H1 (cell line): ENCODE measurements at regions not wholly inside any gene's neighbourhood (a gene's known extent, or its start where the extent isn't known, plus 50 kb on each side); places are given as distances from the start of the nearest gene placed in this dataset.

Source experiments
- CTCF ChIA-PET: fragments of 300-600 bp; sonication (Branson Sonifier 250); formaldehyde crosslinking; loops from one replicate; lab custom pipeline; 2021; ENCODE audit not compliant: partially characterized antibody; lab: Charles Lee
- POLR2A ChIA-PET: fragments of 300-600 bp; sonication (Branson Sonifier 250); formaldehyde crosslinking; loops from one replicate; lab custom pipeline; 2021; ENCODE audit warnings: inconsistent platforms; ENCODE audit not compliant: partially characterized antibody; lab: Charles Lee
- DNase-seq, 2 experiments: peaks; one replicate each; pipeline versions ENCODE4 v3.0.0 to v3.0.0-alpha.2; 2010 to 2022; ENCODE audit warnings: low spot score in 2 of 2, low read depth in 1 of 2, mixed read lengths in 1 of 2
- FAIRE-seq: peaks from 2 replicates; lab custom pipeline; 2011; peaks lifted over from hg19 to GRCh38; lab: Jason Lieb, UNC
- H2AFZ ChIP-seq: 2 replicates; pipeline ENCODE4 v1.8.1; 2012; ENCODE audit warnings: low read length, inconsistent platforms
- H2AK5ac ChIP-seq: 2 replicates; pipeline ENCODE4 v1.6.1; 2013; ENCODE audit warnings: low read depth, low read length
- H2BK120ac ChIP-seq: replicated peaks from 2 replicates; pipeline ENCODE3; 2013; ENCODE audit warnings: low read depth, low read length, inconsistent platforms
- H2BK12ac ChIP-seq: 2 replicates; pipeline ENCODE4 v1.6.1; 2013; ENCODE audit warnings: low read depth, low read length
- H2BK15ac ChIP-seq: 2 replicates; pipeline ENCODE4 v1.6.1; 2013; ENCODE audit warnings: low read length
- H2BK20ac ChIP-seq: 2 replicates; pipeline ENCODE4 v1.6.1; 2013; ENCODE audit warnings: low read length
- H2BK5ac ChIP-seq: 2 replicates; pipeline ENCODE4 v1.6.1; 2013; ENCODE audit warnings: low read depth, low read length
- H3K14ac ChIP-seq: 2 replicates; pipeline ENCODE4 v1.6.1; 2013; ENCODE audit warnings: inconsistent platforms; ENCODE audit not compliant: insufficient read length
- H3K18ac ChIP-seq: 2 replicates; pipeline ENCODE4 v1.6.1; 2013; ENCODE audit warnings: low read length; ENCODE audit errors: extremely low read depth
- H3K23ac ChIP-seq: 2 replicates; pipeline ENCODE4 v1.6.1; 2013; ENCODE audit warnings: inconsistent platforms; ENCODE audit not compliant: insufficient read length
- H3K23me2 ChIP-seq: 2 replicates; pipeline ENCODE4 v1.6.1; 2013; ENCODE audit warnings: low read depth, low read length
- H3K27ac ChIP-seq: 2 replicates; pipeline ENCODE4 v1.6.1; 2011; ENCODE audit warnings: low read depth, low read length, inconsistent platforms
- H3K27me3 ChIP-seq, 4 experiments: replicated peaks in 1 of 4; 1 replicate in 1 of 4; 2 replicates in 3 of 4; pipeline versions ENCODE4 v1.6.1 to v1.8.1; 2011 to 2013; ENCODE audit warnings: low read length in 3 of 4, mild to moderate bottlenecking in 3 of 4, inconsistent platforms in 2 of 4, mixed read lengths in 2 of 4, moderate library complexity in 1 of 4; ENCODE audit not compliant: control insufficient read depth in 3 of 4, insufficient read depth in 3 of 4; ENCODE audit errors: extremely low read depth in 1 of 4
- H3K36me3 ChIP-seq, 4 experiments: 2 replicates each; pipeline versions ENCODE4 v1.6.1 to v1.8.1; 2011 to 2013; ENCODE audit warnings: mild to moderate bottlenecking in 4 of 4, low read length in 3 of 4, moderate library complexity in 2 of 4, control low read depth in 1 of 4, inconsistent platforms in 1 of 4; ENCODE audit not compliant: insufficient read depth in 4 of 4, control insufficient read depth in 2 of 4
- H3K4ac ChIP-seq: replicated peaks from 2 replicates; pipeline ENCODE3; 2013; ENCODE audit warnings: low read length, low read depth, mixed read lengths, inconsistent platforms; ENCODE audit not compliant: insufficient read length
- H3K4me1 ChIP-seq, 4 experiments: replicated peaks in 1 of 4; 1 replicate in 1 of 4; 2 replicates in 3 of 4; pipeline versions ENCODE4 v1.6.1 to v1.8.1; 2011 to 2013; ENCODE audit warnings: low read length in 3 of 4, inconsistent platforms in 2 of 4, mixed read lengths in 1 of 4; ENCODE audit not compliant: insufficient read depth in 4 of 4, control insufficient read depth in 3 of 4
- H3K4me2 ChIP-seq, 2 experiments: 2 replicates each; pipeline versions ENCODE4 v1.6.1 to v1.8.1; 2011 to 2013; ENCODE audit warnings: low read depth in 2 of 2, low read length in 2 of 2, control low read depth in 1 of 2, inconsistent platforms in 1 of 2, mild to moderate bottlenecking in 1 of 2; ENCODE audit not compliant: insufficient read depth in 1 of 2
- H3K4me3 ChIP-seq, 4 experiments: fragments of 200-600, 300-600 bp in 1 of 4; sonication (generic), shearing (Covaris generic), sonication (Bioruptor Twin) in 1 of 4; 2 replicates each; pipeline versions ENCODE4 v1.5.1 to v1.8.1; 2011 to 2016; ENCODE audit warnings: low read length in 4 of 4, low read depth in 3 of 4, control low read depth in 2 of 4, inconsistent platforms in 2 of 4, mild to moderate bottlenecking in 2 of 4, mixed read lengths in 1 of 4, moderate library complexity in 1 of 4; ENCODE audit not compliant: insufficient read depth in 2 of 4; ENCODE audit errors: extremely low read depth in 1 of 4
- H3K56ac ChIP-seq: replicated peaks from 2 replicates; pipeline ENCODE3; 2013; ENCODE audit warnings: low read depth, mild to moderate bottlenecking, mixed read lengths, low read length, inconsistent platforms; ENCODE audit not compliant: insufficient read length
- H3K79me1 ChIP-seq: 2 replicates; pipeline ENCODE4 v1.6.1; 2013; ENCODE audit warnings: low read depth, low read length, control low read depth
- H3K79me2 ChIP-seq, 2 experiments: 2 replicates each; pipeline versions ENCODE4 v1.6.1 to v1.8.1; 2012 to 2013; ENCODE audit warnings: low read length in 2 of 2, mild to moderate bottlenecking in 2 of 2, inconsistent platforms in 1 of 2; ENCODE audit not compliant: insufficient read depth in 2 of 2, control insufficient read depth in 1 of 2
- H3K9ac ChIP-seq, 4 experiments: replicated peaks in 1 of 4; 1 replicate in 1 of 4; 2 replicates in 3 of 4; pipeline versions ENCODE4 v1.6.1 to v1.8.1; 2011 to 2013; ENCODE audit warnings: low read depth in 3 of 4, low read length in 3 of 4, control low read depth in 2 of 4, mild to moderate bottlenecking in 2 of 4, moderate library complexity in 2 of 4, inconsistent platforms in 1 of 4; ENCODE audit errors: extremely low read depth in 1 of 4
- H3K9me3 ChIP-seq, 2 experiments: 2 replicates each; pipeline versions ENCODE4 v1.6.1 to v1.8.1; 2012 to 2013; ENCODE audit warnings: mild to moderate bottlenecking in 2 of 2, moderate library complexity in 2 of 2, control low read depth in 1 of 2, inconsistent platforms in 1 of 2, low read depth in 1 of 2, low read length in 1 of 2, mixed read lengths in 1 of 2; ENCODE audit not compliant: insufficient read depth in 2 of 2
- H4K20me1 ChIP-seq, 2 experiments: replicated peaks in 1 of 2; 2 replicates each; pipeline versions ENCODE3 to v1.8.1; 2011 to 2013; ENCODE audit warnings: inconsistent platforms in 2 of 2, low read length in 2 of 2, mild to moderate bottlenecking in 1 of 2; ENCODE audit not compliant: insufficient read depth in 2 of 2, control insufficient read depth in 1 of 2
- H4K5ac ChIP-seq: 2 replicates; pipeline ENCODE4 v1.6.1; 2013; ENCODE audit warnings: low read length, low read depth, mixed read lengths, inconsistent platforms; ENCODE audit not compliant: insufficient read length
- H4K8ac ChIP-seq: 2 replicates; pipeline ENCODE4 v1.8.0; 2013; ENCODE audit warnings: mild to moderate bottlenecking, moderate library complexity, low read length, inconsistent platforms; ENCODE audit not compliant: insufficient read depth; ENCODE audit errors: extremely low read depth
- H4K91ac ChIP-seq: replicated peaks from 2 replicates; pipeline ENCODE3; 2013; ENCODE audit warnings: low read length, mixed read lengths, inconsistent platforms; ENCODE audit not compliant: insufficient read length
- BCL11A ChIP-seq, 2 experiments: IDR thresholded peaks; one replicate each; pipeline ENCODE4 v1.6.1; 2011; ENCODE audit warnings: low read depth in 2 of 2, low read length in 2 of 2, mild to moderate bottlenecking in 2 of 2
- CHD1 ChIP-seq: IDR thresholded peaks from 2 replicates; pipeline ENCODE4 v1.6.1; 2012; ENCODE audit warnings: low read depth, low read length, improper control_type of control experiment
- POLR2A ChIP-seq, 2 experiments: IDR thresholded peaks; 1 replicate in 1 of 2; 2 replicates in 1 of 2; pipeline ENCODE4 v1.6.1; 2011; ENCODE audit warnings: low read depth in 2 of 2, low read length in 2 of 2, mild to moderate bottlenecking in 2 of 2; ENCODE audit errors: control extremely low read depth in 1 of 2
- POU5F1 ChIP-seq: IDR thresholded peaks from 2 replicates; pipeline ENCODE4 v1.6.1; 2011; ENCODE audit warnings: low read depth, mild to moderate bottlenecking, low read length, moderate library complexity
- SRF ChIP-seq: IDR thresholded peaks from 2 replicates; pipeline ENCODE4 v1.6.1; 2011; ENCODE audit warnings: mild to moderate bottlenecking, low read depth, low read length, moderate library complexity
- TAF7 ChIP-seq: optimal IDR thresholded peaks from 2 replicates; pipeline ENCODE3; 2011; ENCODE audit warnings: low read depth, mild to moderate bottlenecking, inconsistent platforms, low read length, moderate library complexity, borderline replicate concordance
- TCF12 ChIP-seq: IDR thresholded peaks from 2 replicates; pipeline ENCODE4 v1.6.1; 2011; ENCODE audit warnings: low read depth, mild to moderate bottlenecking, low read length
- WGBS, 2 experiments: shearing (Covaris generic) in 1 of 2; methylation state at CpG; one replicate each; pipeline versions ENCODE4 v1.1.6 to v1.1.7; 2013 to 2015; ENCODE audit warnings: low lambda C conversion rate in 2 of 2, mixed read lengths in 2 of 2, inconsistent platforms in 1 of 2, low coverage in 1 of 2, missing lambda C conversion rate in 1 of 2; ENCODE audit not compliant: insufficient replicate concordance in 2 of 2, insufficient coverage in 1 of 2, insufficient read length in 1 of 2; ENCODE audit errors: extremely low coverage in 1 of 2, missing lambda C conversion rate in 1 of 2; 5-methylcytosine and 5-hydroxymethylcytosine counted together
- TF ChIP-seq, protein P1 (sequence below): IDR thresholded peaks from 2 replicates; pipeline ENCODE4 v1.6.1; 2011; ENCODE audit warnings: low read length, improper control_type of control experiment

DNA sequence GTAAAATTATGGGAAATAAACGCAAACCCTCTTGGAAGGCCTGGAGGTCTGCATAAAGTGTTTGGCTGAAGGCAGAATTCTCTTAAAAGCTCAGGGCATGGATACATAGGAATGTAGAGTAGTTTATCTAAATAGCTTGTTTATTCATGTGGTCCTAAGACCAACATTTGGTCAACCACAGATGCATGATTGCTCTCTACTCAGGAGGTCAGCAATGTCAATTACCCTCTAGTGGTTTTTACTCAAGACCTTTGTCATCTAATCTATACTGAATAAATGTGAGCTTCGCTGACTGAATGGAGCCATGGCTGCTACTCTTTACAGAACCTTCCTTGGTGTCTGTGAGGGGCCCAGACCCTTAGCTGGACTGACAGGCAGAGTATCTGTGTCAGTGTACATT lies 139.8 kb downstream of the ATL2 start:
- Histone ChIP-seq H2BK15ac (no peak overlapping the region), H3K56ac (no peak overlapping the region), H3K36me3 (no peaks in the 10 kb centered on the region), H2BK12ac (no peak overlapping the region), H3K14ac (no peak overlapping the region), H4K20me1 (no peaks in the 10 kb centered on the region), H2AFZ (no peak overlapping the region), H4K91ac (no peak overlapping the region), H2BK20ac (no peak overlapping the region), H3K4me2 (no peak overlapping the region), H3K23me2 (no peaks in the 10 kb centered on the region), H4K5ac (no peak overlapping the region), H3K23ac (no peak overlapping the region), H3K9ac (no peak overlapping the region), H3K4me1 (no peaks in the 10 kb centered on the region), H3K4me3 (no peak overlapping the region), H3K27me3 (no peaks in the 10 kb centered on the region), H2BK120ac (no peak overlapping the region), H3K27ac (no peak overlapping the region), H2AK5ac (no peak overlapping the region), H3K18ac (no peak overlapping the region), H3K79me2 (no peaks in the 10 kb centered on the region), H4K8ac (no peak overlapping the region), H3K79me1 (no peaks in the 10 kb centered on the region), H2BK5ac (no peak overlapping the region), H3K4ac (no peak overlapping the region), H3K9me3 (no peaks in the 10 kb centered on the region)
- ChIA-PET POLR2A (no interaction called here), CTCF (interaction anchor here (0.6 to 1.2 kb wide), 6 partner anchors 10 to 358 kb away, joined by 3 to 6 read pairs (median 3); no protein-coding TSS in a partner anchor)
- DNase-seq (no peak), FAIRE-seq (no peak)
- WGBS, 2 experiments = 82% methylated on average over 2 of the region's 2 CpGs; no CpG with 5 or more reads in 1 of the 2 experiments
- no peak for TF ChIP-seq POLR2A (IDR thresholded peaks at IDR 0.05; ENCODE audit: control extremely low read depth in 1 of 2, low read depth in 2 of 2, low read length in 2 of 2)
- TF ChIP-seq SRF = no peak
- TF ChIP-seq TCF12 = no peak
- TF ChIP-seq TAF7 = no peak
- no peak for TF ChIP-seq POU5F1
- TF ChIP-seq CHD1 = no peak
- TF ChIP-seq BCL11A (IDR thresholded peaks at IDR 0.05; ENCODE audit: low read depth in 2 of 2, low read length in 2 of 2) = no peak
- TF ChIP-seq, protein P1, sequence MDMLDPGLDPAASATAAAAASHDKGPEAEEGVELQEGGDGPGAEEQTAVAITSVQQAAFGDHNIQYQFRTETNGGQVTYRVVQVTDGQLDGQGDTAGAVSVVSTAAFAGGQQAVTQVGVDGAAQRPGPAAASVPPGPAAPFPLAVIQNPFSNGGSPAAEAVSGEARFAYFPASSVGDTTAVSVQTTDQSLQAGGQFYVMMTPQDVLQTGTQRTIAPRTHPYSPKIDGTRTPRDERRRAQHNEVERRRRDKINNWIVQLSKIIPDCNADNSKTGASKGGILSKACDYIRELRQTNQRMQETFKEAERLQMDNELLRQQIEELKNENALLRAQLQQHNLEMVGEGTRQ = no peak
